CD14-positive monocyte (primary cell): ENCODE measurements at regions not wholly inside any gene's neighbourhood (a gene's known extent, or its start where the extent isn't known, plus 50 kb on each side); places are given as distances from the start of the nearest gene placed in this dataset.

ENCODE experiments used
- DNase-seq, 3 donors: peaks; one replicate each; pipeline ENCODE4 v3.0.0-alpha.2; 2011 to 2022
- H2AFZ ChIP-seq: 2 replicates; pipeline ENCODE4 v1.6.0; 2012; ENCODE audit warnings: mild to moderate bottlenecking, low read depth, low read length, inconsistent platforms; ENCODE audit not compliant: insufficient read depth, poor library complexity, severe bottlenecking
- H3K27ac ChIP-seq, 2 donors: 1 replicate in 1 of 2; 2 replicates in 1 of 2; pipeline ENCODE4 v1.5.1; 2012 to 2013; ENCODE audit warnings: low read length in 2 of 2, control low read depth in 1 of 2, inconsistent platforms in 1 of 2, low read depth in 1 of 2, mild to moderate bottlenecking in 1 of 2
- H3K27me3 ChIP-seq, 2 donors: one replicate each; pipeline versions ENCODE4 v1.6.0 to v1.6.1; 2011 to 2013; ENCODE audit warnings: low read length in 2 of 2; ENCODE audit not compliant: control insufficient read depth in 2 of 2, insufficient read depth in 2 of 2
- H3K36me3 ChIP-seq, 2 donors: replicated peaks in 1 of 2; 1 replicate in 1 of 2; 2 replicates in 1 of 2; pipeline versions ENCODE4 v1.5.1 to v1.6.1; 2012 to 2013; ENCODE audit warnings: low read length in 2 of 2, control low read depth in 1 of 2, inconsistent platforms in 1 of 2, mild to moderate bottlenecking in 1 of 2; ENCODE audit not compliant: insufficient read depth in 2 of 2, control insufficient read depth in 1 of 2
- H3K4me1 ChIP-seq, 2 donors: 1 replicate in 1 of 2; 2 replicates in 1 of 2; pipeline versions ENCODE4 v1.5.1 to v1.6.1; 2012 to 2013; ENCODE audit warnings: low read length in 2 of 2, control low read depth in 1 of 2, inconsistent platforms in 1 of 2, mild to moderate bottlenecking in 1 of 2, moderate library complexity in 1 of 2; ENCODE audit not compliant: insufficient read depth in 2 of 2, control insufficient read depth in 1 of 2
- H3K4me2 ChIP-seq: replicated peaks from 2 replicates; pipeline ENCODE3; 2012; ENCODE audit warnings: low read length, moderate library complexity, mild to moderate bottlenecking; ENCODE audit not compliant: poor library complexity, severe bottlenecking; ENCODE audit errors: extremely low read depth
- H3K4me3 ChIP-seq, 3 experiments: fragments of 200-600 bp in 1 of 3; sonication (generic) in 1 of 3; replicated peaks in 1 of 3; 1 replicate in 2 of 3; 2 replicates in 1 of 3; pipeline ENCODE4 v1.5.1; 2011 to 2013; ENCODE audit warnings: low read length in 3 of 3, mild to moderate bottlenecking in 3 of 3, control low read depth in 2 of 3, low read depth in 2 of 3, inconsistent platforms in 1 of 3, moderate library complexity in 1 of 3
- H3K79me2 ChIP-seq: 2 replicates; pipeline ENCODE4 v1.6.0; 2012; ENCODE audit warnings: mild to moderate bottlenecking, control low read depth, inconsistent platforms, low read length, moderate library complexity; ENCODE audit not compliant: insufficient read depth
- H3K9ac ChIP-seq: 2 replicates; pipeline ENCODE4 v1.6.0; 2017; ENCODE audit warnings: low read length, mild to moderate bottlenecking; ENCODE audit not compliant: insufficient read depth, poor library complexity, severe bottlenecking
- H3K9me3 ChIP-seq, 2 donors: replicated peaks in 1 of 2; 1 replicate in 1 of 2; 2 replicates in 1 of 2; pipeline versions ENCODE4 v1.5.1 to v1.6.1; 2012 to 2013; ENCODE audit warnings: low read length in 2 of 2, control low read depth in 1 of 2; ENCODE audit not compliant: control insufficient read depth in 1 of 2, insufficient read depth in 1 of 2
- H4K20me1 ChIP-seq: 2 replicates; pipeline ENCODE4 v1.6.0; 2012; ENCODE audit warnings: mild to moderate bottlenecking, low read length, control low read depth, moderate library complexity; ENCODE audit not compliant: insufficient read depth
- H3K27ac Mint-ChIP-seq, 7 donors: one replicate each; pipeline ENCODE4 v1.8.0; 2020; ENCODE audit warnings: mild to moderate bottlenecking in 7 of 7, mixed read lengths in 7 of 7, moderate library complexity in 6 of 7, inconsistent platforms in 2 of 7
- H3K27me3 Mint-ChIP-seq, 3 donors: one replicate each; pipeline ENCODE4 v1.8.0; 2021 to 2022; ENCODE audit warnings: low read depth in 3 of 3, mild to moderate bottlenecking in 3 of 3, mixed read lengths in 3 of 3, moderate library complexity in 3 of 3, inconsistent platforms in 1 of 3
- H3K36me3 Mint-ChIP-seq, 2 donors: one replicate each; pipeline ENCODE4 v1.8.0; 2020; ENCODE audit warnings: mixed read lengths in 2 of 2, inconsistent platforms in 1 of 2, mild to moderate bottlenecking in 1 of 2
- H3K4me1 Mint-ChIP-seq: one replicate; pipeline ENCODE4 v1.8.0; 2020; ENCODE audit warnings: mild to moderate bottlenecking, mixed read lengths
- H3K4me3 Mint-ChIP-seq, 2 donors: one replicate each; pipeline ENCODE4 v1.8.0; 2020; ENCODE audit warnings: mild to moderate bottlenecking in 2 of 2, mixed read lengths in 2 of 2, moderate library complexity in 1 of 2
- H3K9me3 Mint-ChIP-seq, 7 donors: one replicate each; pipeline ENCODE4 v1.8.0; 2020 to 2022; ENCODE audit warnings: mixed read lengths in 7 of 7, mild to moderate bottlenecking in 6 of 7, moderate library complexity in 6 of 7, inconsistent platforms in 2 of 7
- CTCF ChIP-seq: fragments of 200-600 bp; IDR thresholded peaks from one replicate; pipeline ENCODE4 v1.8.0; 2022; ENCODE audit warnings: antibody characterized with exemption, mild to moderate bottlenecking
- WGBS: methylation state at CpG from one replicate; pipeline ENCODE4 v1.1.5; 2013; ENCODE audit warnings: missing lambda C conversion rate; ENCODE audit not compliant: insufficient coverage; 5-methylcytosine and 5-hydroxymethylcytosine counted together
- intact Hi-C, 2 donors: fragments of 100-400 bp; cut with micrococcal nuclease; formaldehyde crosslinking; loops; one replicate each; pipeline versions ENCODE4 v1.15.0 to v1.15.1; 2023

- H3K27me3 ChIP-seq = no peaks in the 10 kb centered on the region
- H3K36me3 ChIP-seq = no peaks in the 10 kb centered on the region
- H3K79me2 ChIP-seq = no peaks in the 10 kb centered on the region
- TF ChIP-seq CTCF = no peak
- H3K4me3 ChIP-seq = no peak overlapping the region
- H4K20me1 ChIP-seq = no peaks in the 10 kb centered on the region
- no peak overlapping the region for H2AFZ ChIP-seq
- H3K4me2 ChIP-seq = no peak overlapping the region
- Mint-ChIP-seq H3K27me3 (no peaks in the 10 kb centered on the region), H3K4me1 (no peaks in the 10 kb centered on the region), H3K27ac (no peak overlapping the region), H3K9me3 (peaks cover 0 to 2% (median 2%) of the 10 kb centered on the region in 7 donors), H3K36me3 (no peaks in the 10 kb centered on the region), H3K4me3 (no peak overlapping the region)
- DNase-seq = no peak
- no peaks in the 10 kb centered on the region for H3K9me3 ChIP-seq
- H3K4me1 ChIP-seq = no peaks in the 10 kb centered on the region
- no peak overlapping the region for H3K27ac ChIP-seq
- WGBS = 69% methylated on average over 2 of the region's 5 CpGs
- intact Hi-C loops = no loop called here
- no peak overlapping the region for H3K9ac ChIP-seq
Measured at GRCh38 chr11:92546603-92547002, 322.0 kb downstream of the FAT3 start.

GRCh38 chr11:92550411-92550810, 325.8 kb downstream of the FAT3 start:
- Histone ChIP-seq H3K9me3 (no peaks in the 10 kb centered on the region), H3K36me3 (no peaks in the 10 kb centered on the region), H3K9ac (no peak overlapping the region), H2AFZ (no peak overlapping the region), H3K27me3 (no peaks in the 10 kb centered on the region), H3K27ac (no peak overlapping the region), H4K20me1 (no peaks in the 10 kb centered on the region), H3K4me2 (no peak overlapping the region), H3K79me2 (no peaks in the 10 kb centered on the region), H3K4me3 (no peak overlapping the region), H3K4me1 (no peaks in the 10 kb centered on the region)
- DNase-seq = no peak
- Mint-ChIP-seq H3K9me3 (peaks cover 0 to 2% (median 0%) of the 10 kb centered on the region in 7 donors), H3K4me1 (no peaks in the 10 kb centered on the region), H3K4me3 (no peak overlapping the region), H3K36me3 (no peaks in the 10 kb centered on the region), H3K27me3 (peaks cover 0 to 1% (median 0%) of the 10 kb centered on the region in 3 donors), H3K27ac (no peak overlapping the region)
- TF ChIP-seq CTCF = no peak
- intact Hi-C loops = no loop called here
